ENCODE measurements at regions not wholly inside any gene's neighbourhood (a gene's known extent, or its start where the extent isn't known, plus 50 kb on each side); places are given as distances from the start of the nearest gene placed in this dataset.

GRCh38 chr4:147139455-147140198 lies 194.0 kb upstream of the TTC29 start:
- Histone ChIP-seq H3K4me3 (ENCODE audit: insufficient read depth, low read length, poor library complexity, severe bottlenecking) (no peak overlapping the region), H3K9me3 (ENCODE audit: insufficient read depth, low read length) (no peaks in the 10 kb centered on the region), H2AFZ (ENCODE audit: low read depth, low read length, severe bottlenecking) (no peak overlapping the region), H3K9ac (ENCODE audit: low read length) (no peak overlapping the region), H3K79me2 (ENCODE audit: insufficient read depth, low read length) (no peaks in the 10 kb centered on the region), H3K4me2 (ENCODE audit: low read depth, low read length, poor library complexity, severe bottlenecking) (no peak overlapping the region), H3F3A (ENCODE audit: insufficient read depth) (no peaks in the 10 kb centered on the region), H3K36me3 (ENCODE audit: low read length) (no peaks in the 10 kb centered on the region), H3K9me2 (replicated peaks; ENCODE audit: insufficient read depth, low read length) (no peaks in the 10 kb centered on the region), H4K20me1 (ENCODE audit: low read depth, low read length) (no peaks in the 10 kb centered on the region), H3K27me3 (ENCODE audit: low read length) (no peaks in the 10 kb centered on the region), H3K27ac (ENCODE audit: low read depth, low read length) (no peak overlapping the region)
- TF ChIP-seq, protein P1, sequence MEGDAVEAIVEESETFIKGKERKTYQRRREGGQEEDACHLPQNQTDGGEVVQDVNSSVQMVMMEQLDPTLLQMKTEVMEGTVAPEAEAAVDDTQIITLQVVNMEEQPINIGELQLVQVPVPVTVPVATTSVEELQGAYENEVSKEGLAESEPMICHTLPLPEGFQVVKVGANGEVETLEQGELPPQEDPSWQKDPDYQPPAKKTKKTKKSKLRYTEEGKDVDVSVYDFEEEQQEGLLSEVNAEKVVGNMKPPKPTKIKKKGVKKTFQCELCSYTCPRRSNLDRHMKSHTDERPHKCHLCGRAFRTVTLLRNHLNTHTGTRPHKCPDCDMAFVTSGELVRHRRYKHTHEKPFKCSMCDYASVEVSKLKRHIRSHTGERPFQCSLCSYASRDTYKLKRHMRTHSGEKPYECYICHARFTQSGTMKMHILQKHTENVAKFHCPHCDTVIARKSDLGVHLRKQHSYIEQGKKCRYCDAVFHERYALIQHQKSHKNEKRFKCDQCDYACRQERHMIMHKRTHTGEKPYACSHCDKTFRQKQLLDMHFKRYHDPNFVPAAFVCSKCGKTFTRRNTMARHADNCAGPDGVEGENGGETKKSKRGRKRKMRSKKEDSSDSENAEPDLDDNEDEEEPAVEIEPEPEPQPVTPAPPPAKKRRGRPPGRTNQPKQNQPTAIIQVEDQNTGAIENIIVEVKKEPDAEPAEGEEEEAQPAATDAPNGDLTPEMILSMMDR (IDR thresholded peaks at IDR 0.05; ENCODE audit: insufficient read depth, low read length, poor library complexity, severe bottlenecking): no peak
- TF ChIP-seq EZH2phosphoT487 (conservative IDR thresholded peaks at IDR 0.05; ENCODE audit: low read length): no peak

DNA sequence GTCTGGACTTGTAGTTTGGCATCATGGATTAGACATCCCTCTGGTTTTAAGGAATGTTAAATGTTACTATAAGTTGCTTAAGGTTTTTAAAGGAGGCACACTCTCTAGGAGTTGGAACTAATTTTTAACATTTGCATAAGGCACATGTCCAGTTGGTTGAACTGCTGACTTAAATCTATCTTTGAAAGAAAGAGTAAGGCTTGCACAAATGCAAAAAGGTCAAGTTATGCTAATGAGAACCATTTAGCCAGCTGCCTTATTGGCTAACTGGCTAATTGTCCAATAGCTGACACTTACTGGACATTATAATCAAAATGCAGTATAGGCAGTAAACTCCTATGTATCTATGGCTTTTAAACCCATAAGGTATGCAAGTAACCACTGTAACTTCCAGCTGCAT lies 206.1 kb upstream of the TTC29 start:
- Histone ChIP-seq H3K27me3 (ENCODE audit: low read length) (no peaks in the 10 kb centered on the region), H3K4me3 (ENCODE audit: insufficient read depth, low read length, poor library complexity, severe bottlenecking) (no peak overlapping the region), H3K36me3 (ENCODE audit: low read length) (no peaks in the 10 kb centered on the region), H3K9ac (ENCODE audit: low read length) (no peak overlapping the region), H4K20me1 (ENCODE audit: low read depth, low read length) (no peaks in the 10 kb centered on the region), H3K9me2 (replicated peaks; ENCODE audit: insufficient read depth, low read length) (no peaks in the 10 kb centered on the region), H3F3A (ENCODE audit: insufficient read depth) (no peaks in the 10 kb centered on the region), H3K4me2 (ENCODE audit: low read depth, low read length, poor library complexity, severe bottlenecking) (no peak overlapping the region), H3K9me3 (ENCODE audit: insufficient read depth, low read length) (no peaks in the 10 kb centered on the region), H2AFZ (ENCODE audit: low read depth, low read length, severe bottlenecking) (no peak overlapping the region), H3K27ac (ENCODE audit: low read depth, low read length) (no peak overlapping the region), H3K79me2 (ENCODE audit: insufficient read depth, low read length) (no peaks in the 10 kb centered on the region)
- TF ChIP-seq, protein P1 (IDR thresholded peaks at IDR 0.05; ENCODE audit: insufficient read depth, low read length, poor library complexity, severe bottlenecking): no peak
- no peak for TF ChIP-seq EZH2phosphoT487 (conservative IDR thresholded peaks at IDR 0.05; ENCODE audit: low read length)

DNA sequence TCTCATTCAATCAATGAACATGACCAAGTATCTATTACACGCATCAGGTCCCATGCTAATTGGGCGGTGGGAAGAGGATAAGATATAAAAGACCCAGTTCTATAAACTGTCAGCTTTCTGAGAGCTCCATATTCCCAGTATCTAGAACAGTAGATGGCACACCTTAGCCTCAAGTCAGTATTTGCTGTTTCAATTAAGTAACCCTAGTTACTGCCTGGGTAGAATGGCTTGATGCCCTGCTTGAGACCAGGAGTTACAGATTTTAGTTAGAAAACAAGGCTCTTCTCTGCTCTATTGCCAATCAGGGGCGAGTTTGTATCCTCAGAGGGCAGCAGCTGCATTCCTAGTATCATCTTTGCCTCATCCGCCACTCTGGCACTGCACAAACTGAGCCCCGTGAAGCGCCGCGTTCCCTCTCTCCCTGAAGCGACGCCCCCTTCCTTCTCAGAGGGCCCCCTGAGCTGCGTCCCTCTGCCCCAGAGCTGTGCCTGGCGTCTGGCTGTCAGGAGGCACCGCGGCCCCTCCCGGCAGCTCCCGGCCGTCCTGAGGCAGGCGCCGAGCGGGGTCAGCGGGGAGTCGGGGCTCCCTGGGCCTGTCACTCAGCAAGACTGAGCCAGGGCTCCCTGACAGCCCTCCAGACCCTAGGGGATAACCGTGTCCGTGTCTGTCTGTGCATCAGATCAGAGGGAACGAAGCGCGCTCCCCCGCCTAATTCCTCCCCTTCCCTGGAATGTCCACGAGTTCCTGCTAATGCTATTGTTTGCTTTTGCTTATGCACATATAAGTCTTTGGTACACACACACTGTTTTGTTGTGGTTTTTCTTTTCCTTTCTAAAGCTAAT lies 212.4 kb upstream of the TTC29 start:
- no peaks in the 10 kb centered on the region for H3K9me2 ChIP-seq (replicated peaks; ENCODE audit: insufficient read depth, low read length)
- no peaks in the 10 kb centered on the region for H3K27me3 ChIP-seq (ENCODE audit: low read length)
- H3K27ac ChIP-seq (ENCODE audit: low read depth, low read length): no peak overlapping the region
- no peaks in the 10 kb centered on the region for H3F3A ChIP-seq (ENCODE audit: insufficient read depth)
- no peak overlapping the region for H3K9ac ChIP-seq (ENCODE audit: low read length)
- no peaks in the 10 kb centered on the region for H3K79me2 ChIP-seq (ENCODE audit: insufficient read depth, low read length)
- no peaks in the 10 kb centered on the region for H3K9me3 ChIP-seq (ENCODE audit: insufficient read depth, low read length)
- H3K4me3 ChIP-seq (ENCODE audit: insufficient read depth, low read length, poor library complexity, severe bottlenecking): no peak overlapping the region
- H3K4me2 ChIP-seq (ENCODE audit: low read depth, low read length, poor library complexity, severe bottlenecking): no peak overlapping the region
- H2AFZ ChIP-seq (ENCODE audit: low read depth, low read length, severe bottlenecking): no peak overlapping the region
- no peaks in the 10 kb centered on the region for H4K20me1 ChIP-seq (ENCODE audit: low read depth, low read length)
- TF ChIP-seq, protein P1 (IDR thresholded peaks at IDR 0.05; ENCODE audit: insufficient read depth, low read length, poor library complexity, severe bottlenecking): no peak
- no peak for TF ChIP-seq EZH2phosphoT487 (conservative IDR thresholded peaks at IDR 0.05; ENCODE audit: low read length)
- no peaks in the 10 kb centered on the region for H3K36me3 ChIP-seq (ENCODE audit: low read length)

Measured in SU-DHL-6 (cell line).